ENCODE measurements at regions not wholly inside any gene's neighbourhood (a gene's known extent, or its start where the extent isn't known, plus 50 kb on each side); places are given as distances from the start of the nearest gene placed in this dataset.

GRCh38 chr5:103371046-103371607 lies 112.6 kb downstream of the MACIR start:
- H3K27me3 ChIP-seq (ENCODE audit: low read length), result no peaks in the 10 kb centered on the region
- H3K9ac ChIP-seq (ENCODE audit: low read length), result no peak overlapping the region
- H3K9me3 ChIP-seq (ENCODE audit: insufficient read depth, low read length), result no peaks in the 10 kb centered on the region
- no peaks in the 10 kb centered on the region for H3K9me2 ChIP-seq (replicated peaks; ENCODE audit: insufficient read depth, low read length)
- no peak overlapping the region for H3K4me3 ChIP-seq (ENCODE audit: insufficient read depth, low read length, poor library complexity, severe bottlenecking)
- no peaks in the 10 kb centered on the region for H4K20me1 ChIP-seq (ENCODE audit: low read depth, low read length)
- H2AFZ ChIP-seq (ENCODE audit: low read depth, low read length, severe bottlenecking), result no peak overlapping the region
- H3K27ac ChIP-seq (ENCODE audit: low read depth, low read length), result no peak overlapping the region
- H3K79me2 ChIP-seq (ENCODE audit: insufficient read depth, low read length), result no peaks in the 10 kb centered on the region
- TF ChIP-seq EZH2phosphoT487 (conservative IDR thresholded peaks at IDR 0.05; ENCODE audit: low read length) (no peak), CTCF (IDR thresholded peaks at IDR 0.05; ENCODE audit: insufficient read depth, low read length, poor library complexity, severe bottlenecking) (no peak)
- H3K4me2 ChIP-seq (ENCODE audit: low read depth, low read length, poor library complexity, severe bottlenecking), result no peak overlapping the region
- no peaks in the 10 kb centered on the region for H3F3A ChIP-seq (ENCODE audit: insufficient read depth)
- H3K36me3 ChIP-seq (ENCODE audit: low read length), result no peaks in the 10 kb centered on the region

GRCh38 chr5:103369125-103370120 lies 110.9 kb downstream of the MACIR start:
- Histone ChIP-seq H2AFZ (ENCODE audit: low read depth, low read length, severe bottlenecking) (no peak overlapping the region), H3K27ac (ENCODE audit: low read depth, low read length) (no peak overlapping the region)

GRCh38 chr5:103367702-103368101 lies 109.1 kb downstream of the MACIR start:
- no peak overlapping the region for H3K4me2 ChIP-seq (ENCODE audit: low read depth, low read length, poor library complexity, severe bottlenecking)
- no peaks in the 10 kb centered on the region for H3K36me3 ChIP-seq (ENCODE audit: low read length)
- no peaks in the 10 kb centered on the region for H3K9me3 ChIP-seq (ENCODE audit: insufficient read depth, low read length)
- no peak overlapping the region for H3K4me3 ChIP-seq (ENCODE audit: insufficient read depth, low read length, poor library complexity, severe bottlenecking)
- H3K9me2 ChIP-seq (replicated peaks; ENCODE audit: insufficient read depth, low read length), result no peaks in the 10 kb centered on the region
- no peak overlapping the region for H2AFZ ChIP-seq (ENCODE audit: low read depth, low read length, severe bottlenecking)
- H3K27ac ChIP-seq (ENCODE audit: low read depth, low read length), result no peak overlapping the region
- H3F3A ChIP-seq (ENCODE audit: insufficient read depth), result no peaks in the 10 kb centered on the region
- H3K27me3 ChIP-seq (ENCODE audit: low read length), result no peaks in the 10 kb centered on the region
- H3K79me2 ChIP-seq (ENCODE audit: insufficient read depth, low read length), result no peaks in the 10 kb centered on the region
- H3K9ac ChIP-seq (ENCODE audit: low read length), result no peak overlapping the region
- no peaks in the 10 kb centered on the region for H4K20me1 ChIP-seq (ENCODE audit: low read depth, low read length)
- TF ChIP-seq EZH2phosphoT487 (conservative IDR thresholded peaks at IDR 0.05; ENCODE audit: low read length), result no peak
- no peak for TF ChIP-seq CTCF (IDR thresholded peaks at IDR 0.05; ENCODE audit: insufficient read depth, low read length, poor library complexity, severe bottlenecking)

More at GRCh38 chr5:103369125-103370120, 110.9 kb downstream of the MACIR start:
- H4K20me1 ChIP-seq (ENCODE audit: low read depth, low read length), result no peaks in the 10 kb centered on the region
- H3F3A ChIP-seq (ENCODE audit: insufficient read depth), result no peaks in the 10 kb centered on the region
- H3K27me3 ChIP-seq (ENCODE audit: low read length), result no peaks in the 10 kb centered on the region
- H3K36me3 ChIP-seq (ENCODE audit: low read length), result no peaks in the 10 kb centered on the region
- no peaks in the 10 kb centered on the region for H3K9me3 ChIP-seq (ENCODE audit: insufficient read depth, low read length)
- H3K4me2 ChIP-seq (ENCODE audit: low read depth, low read length, poor library complexity, severe bottlenecking), result no peak overlapping the region
- TF ChIP-seq CTCF (IDR thresholded peaks at IDR 0.05; ENCODE audit: insufficient read depth, low read length, poor library complexity, severe bottlenecking) (no peak), EZH2phosphoT487 (conservative IDR thresholded peaks at IDR 0.05; ENCODE audit: low read length) (no peak)
- H3K4me3 ChIP-seq (ENCODE audit: insufficient read depth, low read length, poor library complexity, severe bottlenecking), result no peak overlapping the region
- no peaks in the 10 kb centered on the region for H3K79me2 ChIP-seq (ENCODE audit: insufficient read depth, low read length)
- no peak overlapping the region for H3K9ac ChIP-seq (ENCODE audit: low read length)
- no peaks in the 10 kb centered on the region for H3K9me2 ChIP-seq (replicated peaks; ENCODE audit: insufficient read depth, low read length)

Measured in SU-DHL-6 (cell line).